GM18508 (cell line): ENCODE measurements at regions not wholly inside any gene's neighbourhood (a gene's known extent, or its start where the extent isn't known, plus 50 kb on each side); places are given as distances from the start of the nearest gene placed in this dataset.

Experiments
- ATAC-seq: cut with Tn5 transposase; IDR thresholded peaks from one replicate; pipeline ENCODE4 v1.9.1; 2021; ENCODE audit warnings: moderate number of reproducible peaks; ENCODE audit not compliant: insufficient read depth, unreplicated experiment

DNA sequence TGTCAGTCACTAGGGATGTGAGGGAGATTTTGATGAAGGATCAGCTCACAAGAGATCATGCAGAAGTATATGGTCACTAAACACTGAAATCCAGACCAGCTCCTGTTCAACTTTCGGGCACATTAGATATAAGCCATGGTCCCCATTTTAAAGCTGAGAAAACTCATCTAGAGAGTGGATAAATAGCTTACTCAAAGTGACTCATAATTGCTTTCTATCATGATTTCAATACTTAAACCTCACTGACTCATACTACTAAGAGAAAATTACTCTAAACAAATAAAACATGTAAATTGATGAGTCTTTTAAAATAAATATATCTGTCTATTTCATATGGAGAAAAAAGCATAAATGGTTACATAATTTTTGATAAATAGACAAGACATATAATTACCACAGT lies 567.7 kb downstream of the TLR4 start:
- no peak for ATAC-seq

GRCh38 chr9:118273048-118273447 lies 568.8 kb downstream of the TLR4 start:
- ATAC-seq = no peak

- ATAC-seq = no peak
These were observed 572.6 kb downstream of the TLR4 start for GRCh38 chr9:118276784-118277183.

GRCh38 chr9:118281772-118282171 lies 577.6 kb downstream of the TLR4 start:
- no peak for ATAC-seq

DNA sequence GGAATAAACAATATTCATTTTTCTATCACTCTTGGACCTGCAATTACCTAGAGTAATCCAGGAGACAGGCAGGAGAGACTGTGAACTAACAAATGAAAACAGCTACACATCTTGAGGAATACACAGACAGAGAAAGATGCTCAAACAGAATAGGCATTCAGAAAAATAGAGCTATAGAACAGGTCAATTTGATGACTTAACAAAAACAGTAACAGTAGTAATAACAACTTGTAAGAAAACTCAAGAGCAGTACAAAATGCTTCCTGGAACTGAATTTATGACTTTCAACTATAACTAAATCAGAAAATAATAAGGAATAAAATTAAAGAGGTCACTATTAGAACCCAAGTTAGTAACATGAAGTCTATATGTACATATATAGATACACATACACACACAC lies 579.3 kb downstream of the TLR4 start:
- no peak for ATAC-seq

DNA sequence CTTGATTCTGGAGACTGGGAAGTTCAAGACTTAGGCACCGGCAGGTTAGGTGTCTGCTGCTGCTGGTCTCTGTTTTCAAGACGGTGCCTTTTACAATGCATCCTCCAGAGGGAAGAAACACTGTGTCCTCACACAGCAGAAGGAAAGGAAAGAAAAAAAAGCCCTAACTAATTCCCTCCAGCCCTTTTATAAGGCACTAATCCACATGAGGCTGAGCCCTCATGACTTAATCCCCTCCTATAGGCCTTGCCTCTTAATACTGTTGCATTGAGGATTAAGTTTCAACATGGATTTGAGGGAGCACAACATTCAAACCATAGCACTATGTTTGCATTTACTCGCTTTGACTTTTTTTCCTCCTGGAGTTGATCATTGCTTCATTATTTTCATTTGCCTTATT lies 585.9 kb downstream of the TLR4 start:
- no peak for ATAC-seq

- ATAC-seq = no peak
These were observed 591.2 kb downstream of the TLR4 start for GRCh38 chr9:118295413-118295812.

DNA sequence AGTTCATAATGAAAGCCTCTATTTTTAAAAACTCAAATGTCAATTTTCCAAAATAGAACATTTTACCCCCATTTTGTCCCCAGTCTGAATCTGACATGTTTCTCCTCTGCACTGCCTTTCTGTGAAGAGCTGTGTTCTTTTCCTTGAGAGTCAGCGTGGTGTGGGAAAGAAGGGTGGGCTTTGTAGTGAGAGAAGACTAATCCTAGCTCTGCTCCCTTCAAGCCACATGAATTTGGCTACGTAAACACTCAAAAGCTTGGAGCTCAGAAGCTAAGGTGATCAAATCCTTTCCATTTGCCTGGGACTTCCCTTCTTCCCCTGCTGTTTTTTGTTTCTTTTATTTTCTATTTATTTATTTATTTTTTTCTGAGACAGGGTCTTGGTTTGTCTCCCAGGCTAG lies 598.5 kb downstream of the TLR4 start:
- ATAC-seq = no peak

- no peak for ATAC-seq
These were observed 599.0 kb downstream of the TLR4 start for GRCh38 chr9:118303216-118303615.

DNA sequence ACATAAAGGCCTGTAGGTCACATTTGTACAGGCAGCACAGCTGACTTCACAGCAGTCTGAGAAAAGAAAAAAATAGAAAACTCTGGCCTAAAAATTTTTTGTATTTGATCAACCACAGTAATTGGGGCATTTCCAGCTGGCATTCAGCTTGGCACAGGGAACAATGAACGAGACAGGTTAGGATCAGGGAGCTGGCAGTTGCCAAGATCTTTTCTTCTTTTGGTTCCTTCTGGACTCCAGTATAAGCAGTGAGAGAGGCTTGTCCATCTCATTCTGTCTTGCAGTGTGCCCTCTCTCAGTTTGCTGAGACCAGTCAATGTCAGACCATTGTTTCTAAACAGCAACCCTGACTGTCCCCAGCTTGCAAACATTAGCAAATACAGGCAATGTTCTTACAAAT lies 601.1 kb downstream of the TLR4 start:
- ATAC-seq = no peak

DNA sequence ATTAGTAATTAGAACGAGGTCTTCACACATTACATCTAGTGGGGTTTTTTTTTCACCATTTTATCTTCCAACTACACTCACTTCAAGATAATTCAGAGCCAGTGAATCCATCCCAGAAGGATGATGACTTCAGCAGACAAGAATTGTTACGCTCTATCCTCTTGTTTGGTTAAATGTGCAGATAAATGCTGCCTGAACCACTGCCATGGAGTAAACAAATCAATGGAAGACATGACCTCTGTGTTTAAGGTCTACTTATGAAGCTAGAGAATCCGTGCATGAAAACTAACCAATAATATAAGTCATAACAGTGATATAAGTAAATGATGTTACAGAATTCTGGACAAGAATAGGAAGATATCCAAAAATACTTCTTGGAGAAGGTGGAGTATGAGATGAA lies 602.6 kb downstream of the TLR4 start:
- no peak for ATAC-seq

- no peak for ATAC-seq
These were observed 609.8 kb downstream of the TLR4 start for GRCh38 chr9:118313965-118314364.

- no peak for ATAC-seq
These were observed 612.7 kb downstream of the TLR4 start for GRCh38 chr9:118316831-118317343.

GRCh38 chr9:118318770-118319431 lies 614.7 kb downstream of the TLR4 start:
- no peak for ATAC-seq

DNA sequence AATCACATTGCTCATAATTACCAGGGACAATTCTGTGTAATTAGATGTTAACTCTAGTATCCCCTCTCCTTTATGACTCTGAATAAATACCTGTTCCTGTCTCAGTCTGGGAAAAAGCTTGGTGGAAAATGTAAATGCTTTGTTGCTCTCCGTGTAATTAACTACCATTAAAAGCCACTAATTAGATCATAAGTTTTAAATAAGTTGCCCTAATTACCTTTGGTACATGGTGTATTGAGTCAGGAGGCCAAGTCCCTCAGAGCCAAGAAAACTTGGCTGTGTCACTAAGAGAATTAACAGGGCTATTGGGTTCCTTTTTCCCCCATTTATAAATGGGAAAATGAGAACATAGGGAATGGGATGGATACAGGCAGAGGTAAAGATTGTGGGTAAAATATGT lies 617.6 kb downstream of the TLR4 start:
- ATAC-seq = no peak

DNA sequence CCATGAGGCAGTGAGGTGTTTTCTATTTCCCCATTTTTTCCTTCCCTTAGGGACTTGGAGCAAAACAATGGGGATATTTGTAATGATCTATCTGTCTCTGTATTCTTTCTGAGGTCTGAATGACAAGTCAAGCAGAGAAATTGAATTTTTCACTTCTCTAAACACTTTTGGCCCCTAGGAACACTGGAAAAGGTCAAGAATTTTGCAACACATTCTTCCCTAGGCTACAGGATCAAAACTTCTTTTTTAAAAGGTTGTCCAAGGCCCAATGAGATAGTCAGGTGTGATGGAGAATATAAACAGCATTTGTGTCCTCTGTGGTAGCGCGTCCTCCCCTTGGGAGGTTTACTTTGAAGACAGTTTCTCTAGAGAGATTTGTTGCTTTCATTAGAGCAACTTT lies 620.5 kb downstream of the TLR4 start:
- no peak for ATAC-seq

DNA sequence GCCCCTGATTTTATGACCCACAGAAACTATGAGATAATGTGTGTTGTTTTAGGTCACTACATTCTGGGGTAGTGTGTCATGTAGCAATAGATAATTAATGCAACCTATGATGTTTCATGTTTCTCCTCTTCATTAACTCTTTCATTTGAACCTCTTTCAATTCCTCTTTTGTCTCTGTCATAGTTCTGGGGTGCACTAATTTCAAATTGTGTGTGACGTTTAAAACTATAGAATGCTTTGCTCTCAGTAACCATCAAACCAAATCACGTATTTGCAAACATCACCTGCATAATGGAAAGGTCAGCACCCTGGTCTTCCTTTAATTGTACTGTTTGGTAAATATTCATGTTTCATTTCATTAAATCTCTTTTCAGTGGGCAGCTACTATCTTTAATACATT lies 621.6 kb downstream of the TLR4 start:
- no peak for ATAC-seq

DNA sequence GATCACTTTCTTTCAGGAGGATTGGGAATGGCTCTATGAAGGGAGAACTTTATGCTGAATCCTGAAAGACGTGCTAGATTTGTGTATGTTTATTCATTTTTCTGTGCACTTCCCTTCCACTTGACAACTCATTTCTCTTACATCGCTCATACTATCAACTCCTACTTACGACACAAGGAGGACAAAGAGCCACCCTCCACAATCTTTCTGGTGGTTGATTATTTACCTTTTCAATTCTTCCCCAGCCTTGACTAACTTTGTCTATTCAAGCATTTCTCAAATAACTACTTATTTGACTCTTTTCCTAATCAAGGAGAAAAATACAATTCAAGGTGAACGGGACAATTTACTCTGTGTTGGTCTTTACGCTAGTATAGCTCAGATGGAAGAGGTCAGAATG lies 622.1 kb downstream of the TLR4 start:
- no peak for ATAC-seq

DNA sequence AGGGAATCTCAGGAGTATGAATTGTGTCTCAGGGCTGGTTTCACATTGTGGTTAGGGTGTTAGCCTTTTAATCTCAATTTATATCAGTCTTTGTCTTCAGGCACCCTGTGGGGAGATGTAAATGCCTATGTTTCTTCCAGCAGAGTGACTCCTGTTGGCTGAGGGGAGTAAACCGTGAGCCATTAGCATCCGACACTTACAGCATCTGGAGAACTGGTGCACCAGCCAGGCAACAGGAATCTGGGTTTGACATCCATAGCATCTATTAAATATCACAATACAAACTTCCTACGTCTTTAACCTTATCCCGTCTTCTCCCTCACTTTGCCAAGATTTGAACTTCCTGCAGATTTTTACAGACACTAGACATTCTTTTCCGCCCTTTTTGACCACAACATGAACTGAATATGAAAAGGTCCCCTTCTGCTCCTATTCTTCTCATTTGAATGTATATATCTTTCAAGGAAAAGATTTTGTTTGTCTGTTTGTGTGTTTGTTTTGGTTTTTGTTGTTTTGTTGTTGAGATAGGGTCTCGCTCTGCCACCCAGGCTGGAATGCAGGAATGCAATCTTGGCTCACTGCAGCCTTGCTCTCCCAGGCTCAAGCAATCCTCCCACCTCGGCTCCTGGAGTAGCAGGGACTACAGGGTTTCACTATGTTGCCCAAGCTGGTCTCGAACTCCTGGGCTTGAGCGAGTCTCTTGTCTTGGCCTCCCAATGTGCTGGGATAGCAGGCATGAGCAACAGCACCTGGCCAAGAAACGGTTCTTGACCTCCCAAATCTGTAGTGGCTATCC lies 626.2 kb downstream of the TLR4 start:
- no peak for ATAC-seq

DNA sequence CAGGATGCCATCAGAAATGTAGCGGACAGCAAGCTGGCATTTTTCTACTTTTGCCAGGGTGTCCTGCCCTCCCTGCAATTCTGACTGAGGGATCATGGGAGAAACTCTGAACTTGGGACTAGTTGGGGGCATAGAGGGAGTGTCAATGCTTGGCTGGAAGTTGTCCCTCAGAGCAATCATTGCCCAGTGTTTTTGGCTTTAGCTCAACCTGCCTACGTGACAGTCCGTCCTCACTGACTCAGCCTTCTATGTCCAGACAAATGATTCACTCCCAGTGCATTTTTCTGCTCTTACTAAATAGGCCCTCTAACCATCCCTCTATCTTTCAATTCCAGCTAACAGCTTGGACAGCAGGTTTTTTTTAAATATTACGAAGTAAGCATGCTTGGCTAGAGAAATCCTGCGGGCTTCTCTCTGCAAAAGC lies 627.4 kb downstream of the TLR4 start:
- no peak for ATAC-seq

- ATAC-seq = no peak
These were observed 632.2 kb downstream of the TLR4 start for GRCh38 chr9:118336250-118336942.
